AG04450 (cell line): ENCODE measurements at regions not wholly inside any gene's neighbourhood (a gene's known extent, or its start where the extent isn't known, plus 50 kb on each side); places are given as distances from the start of the nearest gene placed in this dataset.

Experiments
- CTCF ChIA-PET: fragments of 300-600, 350-600 bp; formaldehyde crosslinking; extraction: SDS; loops from one replicate; lab custom pipeline; 2022; ENCODE audit warnings: antibody characterized with exemption, inconsistent platforms; lab: Charles Lee
- POLR2A ChIA-PET: fragments of 350-600 bp; formaldehyde crosslinking; extraction: SDS; loops from one replicate; lab custom pipeline; 2021; ENCODE audit warnings: antibody characterized with exemption, inconsistent platforms; lab: Yijun Ruan, JAX
- DNase-seq: peaks from one replicate; pipeline ENCODE4 v3.0.0-alpha.2; 2011; ENCODE audit warnings: low read depth, low spot score
- H3K27ac ChIP-seq: one replicate; pipeline ENCODE4 v1.5.1; 2012; ENCODE audit warnings: low read depth, low read length, control low read depth
- H3K27me3 ChIP-seq: one replicate; pipeline ENCODE4 v1.6.0; 2012; ENCODE audit warnings: low read length; ENCODE audit not compliant: control insufficient read depth, insufficient read depth
- H3K4me3 ChIP-seq: 2 replicates; pipeline ENCODE4 v1.5.1; 2011; ENCODE audit warnings: mild to moderate bottlenecking, low read depth, low read length, control low read depth
- H3K9me3 ChIP-seq: 2 replicates; pipeline ENCODE4 v1.5.1; 2012; ENCODE audit warnings: low read length; ENCODE audit not compliant: control insufficient read depth, insufficient read depth
- CTCF ChIP-seq: IDR thresholded peaks from 2 replicates; pipeline ENCODE4 v1.5.1; 2011; ENCODE audit warnings: low read depth, low read length, control low read depth, inconsistent platforms

DNA sequence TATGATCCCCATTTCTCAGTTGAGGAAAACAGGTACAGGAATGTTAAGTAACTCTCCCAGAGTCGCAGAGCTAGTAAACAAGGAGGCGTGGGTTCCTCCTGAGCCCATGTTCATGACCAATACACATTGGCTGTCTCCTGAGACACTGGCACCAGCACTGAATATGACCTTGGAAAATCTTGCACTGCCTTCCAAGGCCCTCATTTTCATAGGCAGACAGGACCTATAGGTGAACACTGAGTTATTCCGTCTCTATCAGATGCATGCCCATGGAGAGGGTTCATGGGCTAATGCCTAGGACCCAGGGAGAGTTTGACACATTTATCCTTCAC is 504.8 kb downstream of the RFC3 start:
- Histone ChIP-seq H3K9me3 (no peaks in the 10 kb centered on the region), H3K27me3 (no peaks in the 10 kb centered on the region), H3K4me3 (no peak overlapping the region), H3K27ac (no peak overlapping the region)
- TF ChIP-seq CTCF = no peak
- DNase-seq = no peak
- POLR2A ChIA-PET = no interaction called here
- CTCF ChIA-PET = no interaction called here

DNA sequence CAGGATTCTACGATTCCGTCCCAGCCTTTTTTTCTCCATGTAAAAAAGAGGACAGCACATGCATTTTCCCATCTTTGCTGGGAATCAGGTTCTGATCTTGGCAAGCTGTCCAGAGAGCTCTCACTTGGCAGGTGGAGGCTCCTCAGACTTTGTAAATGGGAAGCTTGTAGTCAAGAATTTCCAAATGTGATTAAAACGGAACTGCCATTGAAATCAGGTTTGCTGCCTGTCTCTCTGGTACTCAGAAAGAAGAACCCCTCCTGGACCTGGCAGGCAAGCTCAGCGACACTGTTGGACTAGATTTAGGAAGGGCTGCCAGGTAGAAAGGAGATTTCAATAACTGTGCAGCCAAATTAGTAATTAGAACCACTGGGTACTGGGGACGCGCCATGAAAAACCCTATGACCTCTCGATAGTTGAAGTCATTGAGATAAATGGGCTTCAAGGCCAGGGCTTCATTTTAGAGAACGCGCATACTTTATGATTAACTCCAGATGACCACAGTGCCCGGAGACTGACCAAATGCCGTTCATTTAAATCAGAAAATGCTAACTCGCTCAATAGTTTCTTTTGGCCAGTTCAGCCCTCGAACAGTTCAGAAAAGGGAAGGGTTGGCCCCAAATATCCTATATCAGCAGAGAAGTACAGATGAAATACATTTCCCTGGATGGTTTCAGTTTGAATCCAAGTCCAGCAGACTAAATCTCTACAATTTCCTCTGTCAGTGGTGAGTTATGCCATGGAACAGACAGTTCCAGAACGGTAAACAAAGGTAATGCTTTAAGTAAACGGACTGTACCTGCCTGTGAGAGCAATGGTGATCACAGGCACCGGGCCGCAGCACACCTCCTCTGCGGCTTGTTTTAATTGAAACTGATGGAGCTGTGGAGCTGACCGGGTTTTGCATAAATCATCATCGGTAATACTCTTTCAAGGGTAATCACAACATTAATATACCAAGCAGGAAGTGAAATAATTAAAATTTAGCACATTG is 517.4 kb downstream of the RFC3 start:
- Histone ChIP-seq H3K27me3 (peaks cover 6% of the 10 kb centered on the region), H3K4me3 (no peak overlapping the region), H3K9me3 (no peaks in the 10 kb centered on the region), H3K27ac (no peak overlapping the region)
- POLR2A ChIA-PET = no interaction called here
- CTCF ChIA-PET = no interaction called here
- no peak for TF ChIP-seq CTCF
- DNase-seq = no peak

DNA sequence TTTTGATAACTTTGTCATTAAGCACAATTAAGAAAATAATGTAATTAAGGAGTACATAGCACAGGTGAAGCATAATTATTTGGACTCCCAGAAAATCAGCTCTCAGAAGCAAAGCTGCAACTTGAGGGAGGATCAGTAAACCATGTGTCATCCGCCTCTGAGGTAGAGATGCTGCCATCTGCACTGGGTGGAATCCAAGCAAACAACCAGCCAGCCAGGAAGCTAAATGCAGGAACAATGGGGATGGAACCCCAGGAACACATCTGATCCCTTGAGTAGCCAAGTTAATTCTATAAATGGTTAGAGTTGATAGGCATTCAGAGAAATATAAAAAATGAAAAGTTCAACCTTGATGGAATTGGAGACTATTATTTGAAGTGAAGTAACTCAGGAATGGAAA is 520.2 kb downstream of the RFC3 start:
- ChIA-PET POLR2A (no interaction called here), CTCF (no interaction called here)
- Histone ChIP-seq H3K9me3 (no peaks in the 10 kb centered on the region), H3K4me3 (no peak overlapping the region), H3K27ac (no peak overlapping the region), H3K27me3 (peaks cover 3% of the 10 kb centered on the region)
- DNase-seq = no peak
- TF ChIP-seq CTCF = no peak

- no peak for TF ChIP-seq CTCF
- ChIA-PET CTCF (no interaction called here), POLR2A (no interaction called here)
- H3K27ac ChIP-seq = no peak overlapping the region
- no peaks in the 10 kb centered on the region for H3K9me3 ChIP-seq
- peaks cover 3% of the 10 kb centered on the region for H3K27me3 ChIP-seq
- no peak for DNase-seq
- H3K4me3 ChIP-seq = no peak overlapping the region
These were observed 522.6 kb downstream of the RFC3 start for GRCh38 chr13:34340534-34340933.

- ChIA-PET CTCF (no interaction called here), POLR2A (no interaction called here)
- Histone ChIP-seq H3K9me3 (no peaks in the 10 kb centered on the region), H3K27ac (no peak overlapping the region), H3K27me3 (no peaks in the 10 kb centered on the region), H3K4me3 (no peak overlapping the region)
- DNase-seq = no peak
- no peak for TF ChIP-seq CTCF
These were observed 525.5 kb downstream of the RFC3 start for GRCh38 chr13:34343413-34343940.
